ENCODE measurements at regions not wholly inside any gene's neighbourhood (a gene's known extent, or its start where the extent isn't known, plus 50 kb on each side); places are given as distances from the start of the nearest gene placed in this dataset.

DNA sequence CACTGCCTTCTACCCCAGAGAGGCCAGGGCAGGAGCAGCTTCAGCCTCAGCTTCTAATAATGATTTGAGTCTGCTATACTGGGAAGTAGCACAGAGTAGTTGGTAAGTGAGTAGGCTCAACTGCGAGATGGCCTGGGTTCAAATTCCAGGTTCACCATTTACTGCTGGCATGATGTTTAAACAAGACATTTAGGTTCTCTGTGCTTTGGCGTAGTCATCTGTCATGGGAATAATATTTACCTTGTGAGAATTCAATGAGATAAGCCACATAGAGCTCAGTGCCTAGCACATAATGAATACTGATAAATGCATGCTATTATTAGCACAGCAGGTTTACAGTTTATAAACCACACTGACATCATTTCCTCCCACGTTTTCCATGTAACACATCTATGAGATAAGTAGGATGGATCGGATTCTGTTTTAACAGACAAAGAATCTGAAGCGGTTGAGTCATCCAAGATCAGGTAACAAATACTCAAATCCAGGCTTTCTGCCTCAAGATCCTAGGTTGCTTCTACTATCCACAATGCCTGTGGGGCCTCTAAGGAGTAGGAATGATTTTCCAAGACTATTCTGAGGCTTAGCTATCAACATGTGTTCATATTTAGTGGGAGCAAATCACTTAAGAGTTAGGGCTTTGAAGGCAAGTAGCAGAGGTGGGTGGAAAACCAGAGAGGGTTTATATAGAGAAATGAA is 72.9 kb upstream of the DTNBP1 start:
- DNase-seq (ENCODE audit: low read depth, low spot score): peak; percentile 11

- DNase-seq (ENCODE audit: low read depth, low spot score): no peak
These were observed 71.5 kb upstream of the DTNBP1 start for GRCh38 chr6:15734118-15734897.

- DNase-seq (ENCODE audit: low read depth, low spot score): no peak
These were observed 68.1 kb upstream of the DTNBP1 start for GRCh38 chr6:15730922-15731321.

DNA sequence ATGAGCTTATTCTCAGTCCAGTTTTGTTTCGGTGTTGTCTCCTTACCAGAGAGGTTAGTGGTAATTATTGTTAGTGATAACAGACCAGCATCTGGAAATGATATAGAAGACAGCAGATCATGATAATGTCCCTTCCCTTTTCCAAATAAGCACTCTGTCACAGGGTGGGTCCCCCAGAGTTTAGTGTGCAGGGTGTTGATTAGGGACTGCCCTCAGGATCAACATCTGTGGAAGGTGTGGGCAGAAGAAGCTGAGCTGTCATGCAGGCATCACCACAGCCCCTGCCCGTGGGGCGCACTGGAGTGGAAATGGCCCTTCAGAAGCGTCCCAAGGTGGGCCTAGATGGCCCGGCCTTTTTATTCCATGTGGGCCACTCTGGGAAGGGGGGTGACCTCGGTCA is 67.6 kb upstream of the DTNBP1 start:
- no peak for DNase-seq (ENCODE audit: low read depth, low spot score)

DNA sequence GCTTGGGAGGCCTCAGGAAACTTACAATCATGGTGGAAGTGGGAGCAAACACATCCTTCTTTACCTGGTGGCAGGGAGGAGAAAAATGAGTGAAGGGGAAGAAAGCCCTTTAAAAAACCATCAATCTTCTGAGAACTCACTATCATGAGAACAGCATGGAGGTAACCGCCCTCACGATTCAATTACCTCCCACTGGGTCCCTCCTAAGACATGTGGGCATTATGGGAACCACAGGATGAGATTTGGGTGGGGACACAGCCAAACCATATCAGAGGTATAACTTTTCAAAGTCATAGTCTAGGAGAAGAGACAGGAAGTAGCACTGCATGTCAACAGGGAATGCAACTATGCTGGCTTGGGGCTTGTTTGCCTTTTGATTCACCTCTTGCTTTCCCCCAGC is 59.9 kb upstream of the DTNBP1 start:
- DNase-seq (ENCODE audit: low read depth, low spot score): no peak

DNA sequence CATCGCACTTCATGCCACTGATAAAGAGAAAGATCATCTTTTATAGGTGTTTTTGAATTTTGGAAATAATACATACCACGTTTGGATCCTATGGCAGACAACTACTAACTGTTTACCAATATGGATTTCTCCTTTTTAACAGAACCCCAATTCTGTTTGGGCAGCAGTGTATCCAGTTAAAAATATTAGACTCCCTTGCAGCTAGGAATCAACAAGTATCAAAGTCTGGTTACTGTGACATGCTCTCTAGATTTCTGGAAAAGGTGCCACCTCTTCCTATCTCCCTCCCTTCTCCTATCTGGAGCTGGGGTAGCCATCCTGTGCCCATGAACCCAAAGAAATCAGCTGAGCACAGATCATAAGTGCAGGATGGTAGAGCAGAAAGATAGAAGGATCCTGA is 54.1 kb upstream of the DTNBP1 start:
- no peak for DNase-seq (ENCODE audit: low read depth, low spot score)

GRCh38 chr6:15715851-15716250 is 53.0 kb upstream of the DTNBP1 start:
- DNase-seq (ENCODE audit: low read depth, low spot score): no peak

DNA sequence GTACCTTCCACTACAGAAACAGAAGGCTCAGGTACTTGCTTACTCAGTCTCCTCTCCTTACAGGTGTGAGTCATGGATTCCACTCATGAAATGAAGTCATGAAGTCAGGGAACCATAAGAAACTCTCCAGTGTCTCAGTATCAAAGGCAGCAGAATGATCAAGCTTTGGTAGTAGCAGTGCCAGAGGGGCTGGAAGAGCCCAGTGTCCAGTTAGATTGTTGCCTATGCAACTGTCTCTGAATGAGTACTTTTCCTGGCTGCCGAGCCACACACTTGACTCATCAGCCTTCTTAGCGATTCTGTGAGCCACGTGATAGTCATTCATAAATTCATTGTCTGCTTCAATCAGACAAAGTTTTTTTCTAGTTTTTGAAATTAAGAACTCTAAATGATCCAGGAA is 52.2 kb upstream of the DTNBP1 start:
- peak; percentile 12 for DNase-seq (ENCODE audit: low read depth, low spot score)

DNA sequence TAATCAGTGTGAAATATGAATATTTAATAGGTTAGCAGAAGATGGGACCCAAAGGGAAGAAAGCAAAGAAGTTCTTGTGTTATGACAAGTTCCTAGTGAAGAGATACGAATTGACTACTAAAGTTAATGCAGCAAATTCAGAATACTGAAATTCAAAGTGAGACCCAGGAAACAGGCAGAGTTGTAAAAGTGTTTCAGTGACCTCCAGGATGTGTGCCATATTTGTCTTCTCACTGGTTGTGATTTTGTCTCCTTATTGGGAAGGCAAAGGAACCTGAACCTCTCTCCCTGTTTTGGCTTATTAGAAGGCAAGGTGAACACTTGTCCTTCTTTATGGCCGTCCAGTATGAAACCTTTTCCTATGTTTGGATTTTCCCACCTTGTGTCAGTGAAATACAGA is 51.8 kb upstream of the DTNBP1 start:
- no peak for DNase-seq (ENCODE audit: low read depth, low spot score)

- DNase-seq (ENCODE audit: low read depth, low spot score): no peak
These were observed 50.5 kb upstream of the DTNBP1 start for GRCh38 chr6:15713325-15713724.

GRCh38 chr6:15712797-15713196 is 50.0 kb upstream of the DTNBP1 start:
- no peak for DNase-seq (ENCODE audit: low read depth, low spot score)

Data from astrocyte of the hippocampus (primary cell).